ENCODE measurements at regions not wholly inside any gene's neighbourhood (a gene's known extent, or its start where the extent isn't known, plus 50 kb on each side); places are given as distances from the start of the nearest gene placed in this dataset.

- DNase-seq, result no peak
Measured at GRCh38 chr20:39280875-39281274, 318.7 kb downstream of the DHX35 start.

- DNase-seq, result no peak
Measured at GRCh38 chr20:39278230-39278788, 316.2 kb downstream of the DHX35 start.

GRCh38 chr20:39277185-39277584 lies 315.0 kb downstream of the DHX35 start:
- DNase-seq, result no peak

GRCh38 chr20:39270837-39271604 lies 308.9 kb downstream of the DHX35 start:
- DNase-seq, result no peak

GRCh38 chr20:39269493-39270217 lies 307.5 kb downstream of the DHX35 start:
- no peak for DNase-seq

GRCh38 chr20:39268981-39269461 lies 306.9 kb downstream of the DHX35 start:
- no peak for DNase-seq

- DNase-seq, result no peak
Measured at GRCh38 chr20:39268491-39268951, 306.4 kb downstream of the DHX35 start.

- no peak for DNase-seq
Measured at GRCh38 chr20:39266989-39267388, 304.8 kb downstream of the DHX35 start.

- DNase-seq, result peak; percentile 48
Measured at GRCh38 chr20:39264506-39265172, 302.5 kb downstream of the DHX35 start.

GRCh38 chr20:39263076-39263475 lies 300.9 kb downstream of the DHX35 start:
- DNase-seq, result no peak

GRCh38 chr20:39259808-39260207 lies 297.7 kb downstream of the DHX35 start:
- no peak for DNase-seq

GRCh38 chr20:39259010-39259803 lies 297.1 kb downstream of the DHX35 start:
- DNase-seq, result no peak

GRCh38 chr20:39258253-39258652 lies 296.1 kb downstream of the DHX35 start:
- no peak for DNase-seq

GRCh38 chr20:39253051-39253755 lies 291.1 kb downstream of the DHX35 start:
- DNase-seq, result no peak

GRCh38 chr20:39252035-39252434 lies 289.9 kb downstream of the DHX35 start:
- no peak for DNase-seq

- DNase-seq, result no peak
Measured at GRCh38 chr20:39249798-39250197, 287.7 kb downstream of the DHX35 start.

- DNase-seq, result no peak
Measured at GRCh38 chr20:39248862-39249485, 286.8 kb downstream of the DHX35 start.

- no peak for DNase-seq
Measured at GRCh38 chr20:39248171-39248861, 286.2 kb downstream of the DHX35 start.

GRCh38 chr20:39246436-39246835 lies 284.3 kb downstream of the DHX35 start:
- DNase-seq, result no peak

- no peak for DNase-seq
Measured at GRCh38 chr20:39245685-39246311, 283.7 kb downstream of the DHX35 start.
